Ureter (tissue), 1 donor: ENCODE measurements at regions not wholly inside any gene's neighbourhood (a gene's known extent, or its start where the extent isn't known, plus 50 kb on each side); places are given as distances from the start of the nearest gene placed in this dataset.
"Not testable (repeated sequence)": the region's sequence is repeated elsewhere in the genome, so short reads cannot be mapped to it uniquely, and the experiment has no call there.

ENCODE experiments used
- DNase-seq: peaks from one replicate; pipeline ENCODE4 v3.0.0-alpha.2; 2020; ENCODE audit warnings: low spot score
- donor health status: DM: yes; HTN: yes; CAD: no.

DNA sequence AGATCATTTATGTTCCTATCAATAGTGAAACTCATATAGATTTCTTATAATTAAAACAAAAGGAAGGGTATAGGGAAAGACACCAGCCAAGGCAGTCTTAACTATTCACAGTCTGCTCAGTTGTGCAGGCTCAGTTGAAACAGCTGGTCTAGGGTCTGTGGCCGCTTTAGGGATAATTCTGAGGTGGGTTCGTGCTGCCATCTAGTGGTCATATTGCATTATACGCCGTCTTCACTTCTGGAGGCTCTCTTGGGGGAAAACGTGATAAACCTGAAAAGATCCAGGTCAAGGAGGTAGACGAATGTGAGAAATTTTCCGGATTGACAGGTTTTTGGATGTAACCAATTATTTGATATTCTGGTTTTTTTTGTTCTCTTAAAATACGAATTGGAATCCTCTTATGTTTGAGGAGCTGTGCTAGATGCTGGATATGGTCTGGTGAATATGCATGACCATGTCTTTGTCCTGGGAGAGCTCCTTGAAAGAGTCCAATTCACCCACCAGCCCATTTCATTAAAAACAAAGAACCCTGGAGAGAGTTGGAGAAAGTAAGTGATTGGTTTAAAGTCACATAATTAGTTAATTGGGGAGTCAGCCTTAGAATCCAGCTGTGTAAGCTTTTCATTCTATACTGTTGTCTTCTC lies 492.4 kb downstream of the PLCL1 start:
- DNase-seq = peak; percentile 50

DNA sequence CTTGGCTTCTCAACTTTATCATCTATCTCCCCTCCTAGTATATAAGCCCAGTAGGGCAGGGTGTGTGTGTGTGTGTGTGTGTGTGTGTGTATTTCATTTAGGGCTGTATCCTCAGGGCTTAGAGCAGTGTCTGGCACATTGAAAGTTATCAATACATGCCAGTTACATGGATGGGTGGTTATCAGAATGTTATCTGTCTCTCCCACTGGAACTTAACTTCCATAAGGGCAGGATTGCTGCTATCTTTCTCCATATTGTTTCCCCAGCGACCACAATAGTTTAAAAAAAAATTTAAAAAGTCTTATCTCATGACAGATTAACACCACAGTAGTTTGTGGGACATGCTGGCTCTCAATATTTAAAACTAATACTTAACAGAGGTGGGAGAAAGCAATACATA lies 488.9 kb downstream of the PLCL1 start:
- DNase-seq = no peak

GRCh38 chr2:198289811-198290210 lies 485.4 kb downstream of the PLCL1 start:
- DNase-seq = no peak

DNA sequence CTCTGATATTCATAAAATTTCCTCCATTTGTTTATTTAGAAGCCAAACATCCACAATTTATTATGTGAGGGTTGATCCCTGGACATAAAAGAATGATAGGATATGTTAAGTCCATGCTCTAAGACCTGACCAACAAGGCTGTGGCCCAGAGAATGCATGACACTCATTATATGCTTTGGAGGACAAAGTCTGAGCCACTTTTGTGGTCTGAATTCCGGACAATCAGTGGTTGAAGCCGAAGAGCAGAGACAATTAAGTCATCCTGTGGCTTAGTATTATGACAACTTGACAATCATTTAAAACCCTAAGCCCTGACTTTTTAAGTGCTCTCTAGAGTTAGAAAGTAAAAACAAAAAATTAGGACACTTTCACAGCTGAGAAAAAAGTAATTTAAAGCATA lies 483.3 kb downstream of the PLCL1 start:
- DNase-seq = no peak

- DNase-seq = no peak
Measured at GRCh38 chr2:198285216-198285615, 480.8 kb downstream of the PLCL1 start.

DNA sequence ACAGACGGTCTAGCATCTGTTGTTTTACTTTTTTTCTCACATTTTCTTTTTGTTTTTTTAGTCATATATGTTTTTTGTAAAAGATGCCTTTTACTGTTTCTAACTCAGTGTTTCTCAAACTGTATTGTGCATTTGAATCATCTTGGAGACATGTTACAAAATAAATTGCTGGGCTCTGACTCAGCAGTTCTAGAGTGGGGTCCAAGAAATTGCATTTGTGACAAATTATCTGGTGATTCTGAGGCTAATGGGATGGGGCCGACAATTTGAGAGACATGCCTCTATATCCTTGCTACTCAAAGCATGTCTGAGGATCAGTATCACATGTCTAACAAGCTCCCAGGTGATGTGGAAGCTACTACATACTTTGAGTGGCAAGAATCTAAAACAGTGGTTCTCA lies 478.8 kb downstream of the PLCL1 start:
- DNase-seq = no peak

DNA sequence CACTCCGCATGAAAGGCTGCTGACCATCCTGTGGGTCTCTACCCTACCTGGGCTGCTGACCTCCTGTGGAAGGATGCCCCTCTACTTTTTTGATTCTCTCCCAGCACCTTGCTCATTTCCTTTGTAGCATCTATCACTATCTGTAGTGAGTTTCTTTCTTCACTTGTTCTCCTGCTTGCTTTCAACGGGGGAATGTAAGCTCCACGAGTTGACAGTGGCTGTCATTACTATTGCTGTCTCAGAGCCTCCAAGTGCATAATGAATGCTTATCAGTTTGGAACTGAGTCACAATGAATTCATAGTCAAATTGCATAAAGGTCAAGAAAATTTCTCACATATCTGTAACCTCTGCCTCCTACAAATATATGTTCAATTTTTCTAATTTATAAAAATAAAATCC lies 477.7 kb downstream of the PLCL1 start:
- no peak for DNase-seq

DNA sequence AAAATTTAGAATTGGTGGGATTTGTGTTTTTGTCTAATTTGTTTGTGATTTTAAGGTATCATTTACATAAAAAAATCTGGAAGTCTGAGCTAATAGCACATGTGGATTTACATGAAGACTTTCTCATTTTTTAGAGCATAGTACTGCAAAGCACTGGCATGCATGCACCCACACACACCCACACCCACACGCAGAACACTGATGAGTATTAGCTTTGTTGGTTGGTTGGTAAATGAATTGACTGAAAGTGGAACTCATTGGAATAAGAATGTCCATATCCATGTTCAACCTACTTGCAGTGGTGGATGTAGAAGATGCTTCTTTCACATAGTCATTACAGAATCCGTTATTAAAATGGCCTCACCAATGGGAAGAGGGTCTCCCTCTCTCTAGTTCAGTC lies 475.8 kb downstream of the PLCL1 start:
- DNase-seq = no peak

DNA sequence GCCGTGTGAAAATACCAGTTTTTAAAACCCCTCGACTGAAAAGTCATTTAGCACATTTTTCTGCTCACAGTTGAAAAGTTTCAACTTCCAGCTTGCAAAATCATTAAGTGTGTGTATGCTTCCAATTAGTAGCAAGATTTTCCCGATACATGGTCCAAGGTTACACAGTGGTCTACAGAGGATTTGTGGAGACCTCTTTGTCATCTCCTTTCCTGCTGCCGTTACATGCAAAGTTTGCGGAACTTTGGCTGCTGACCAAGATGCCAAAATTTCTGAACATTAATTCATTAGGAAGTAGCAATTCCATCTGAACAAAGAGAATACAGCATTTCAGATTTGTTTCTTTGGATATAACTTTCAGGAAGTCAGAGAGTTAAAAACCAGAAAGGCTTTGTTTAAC lies 474.6 kb downstream of the PLCL1 start:
- no peak for DNase-seq

- no peak for DNase-seq
Measured at GRCh38 chr2:198277181-198277580, 472.8 kb downstream of the PLCL1 start.

GRCh38 chr2:198273660-198274059 lies 469.3 kb downstream of the PLCL1 start:
- no peak for DNase-seq

DNA sequence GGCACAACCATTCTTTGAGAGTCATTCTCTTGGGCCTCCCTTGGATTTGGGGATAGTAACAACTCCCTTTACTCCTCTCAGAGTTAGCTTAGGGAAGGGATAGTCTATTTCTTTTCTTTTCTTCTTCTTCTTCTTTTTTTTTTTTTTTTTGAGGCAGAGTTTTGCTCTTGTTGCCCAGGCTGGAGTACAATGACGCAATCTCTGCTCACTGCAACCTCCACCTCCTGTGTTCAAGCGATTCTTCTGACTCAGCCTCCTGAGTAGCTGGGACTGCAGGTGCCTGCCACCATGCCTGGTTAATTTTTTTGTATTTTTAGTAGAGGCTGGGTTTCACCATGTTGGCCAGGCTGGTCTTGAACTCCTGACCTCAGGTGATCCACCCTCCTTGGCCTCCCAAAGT lies 465.8 kb downstream of the PLCL1 start:
- not testable (repeated sequence) for DNase-seq

DNA sequence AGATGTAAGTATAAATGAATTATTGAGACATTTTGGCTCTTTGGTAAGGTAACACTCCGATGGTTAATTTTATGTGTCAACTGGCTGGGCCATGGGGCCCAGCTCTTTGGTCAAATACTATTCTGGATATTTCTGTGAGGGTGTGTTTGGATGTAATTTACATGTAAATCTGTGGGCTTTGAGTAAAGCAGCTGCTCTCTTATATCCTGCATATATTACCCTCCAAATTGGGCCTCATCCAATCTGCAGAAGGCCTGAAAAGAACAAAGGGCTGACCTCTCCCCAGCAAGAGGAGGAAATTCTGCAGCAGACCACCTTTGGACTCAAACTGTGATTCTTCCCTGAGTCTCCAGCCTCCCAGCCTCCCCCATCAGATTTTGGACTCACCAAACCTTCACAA lies 464.1 kb downstream of the PLCL1 start:
- DNase-seq = no peak

- no peak for DNase-seq
Measured at GRCh38 chr2:198259496-198259895, 455.1 kb downstream of the PLCL1 start.

DNA sequence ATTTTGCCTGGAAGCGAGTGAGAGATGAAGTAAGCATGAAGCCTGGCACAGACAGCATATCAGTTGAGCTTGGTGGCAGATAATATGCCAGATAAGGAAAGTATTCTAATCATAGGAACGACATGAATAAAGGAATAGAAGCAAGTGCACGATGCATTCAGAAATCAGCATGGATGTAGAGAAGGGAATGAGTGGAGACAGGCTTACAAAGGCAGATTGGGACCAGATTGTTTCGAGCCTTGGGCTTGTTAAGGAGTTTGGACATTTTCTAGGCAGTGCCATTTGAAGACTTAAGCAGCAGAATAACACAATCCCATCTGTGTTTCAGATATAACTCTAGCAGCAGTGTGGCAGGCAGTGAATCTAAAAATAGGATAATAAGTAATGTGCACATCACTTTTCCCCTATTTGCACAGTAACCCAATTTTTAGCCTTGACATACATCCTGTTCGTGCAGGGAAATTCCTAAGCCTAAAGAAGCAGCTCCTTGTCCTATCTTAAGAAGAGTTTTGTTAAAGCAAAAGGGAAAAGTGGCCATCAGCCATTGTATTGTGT lies 450.2 kb downstream of the PLCL1 start:
- no peak for DNase-seq

DNA sequence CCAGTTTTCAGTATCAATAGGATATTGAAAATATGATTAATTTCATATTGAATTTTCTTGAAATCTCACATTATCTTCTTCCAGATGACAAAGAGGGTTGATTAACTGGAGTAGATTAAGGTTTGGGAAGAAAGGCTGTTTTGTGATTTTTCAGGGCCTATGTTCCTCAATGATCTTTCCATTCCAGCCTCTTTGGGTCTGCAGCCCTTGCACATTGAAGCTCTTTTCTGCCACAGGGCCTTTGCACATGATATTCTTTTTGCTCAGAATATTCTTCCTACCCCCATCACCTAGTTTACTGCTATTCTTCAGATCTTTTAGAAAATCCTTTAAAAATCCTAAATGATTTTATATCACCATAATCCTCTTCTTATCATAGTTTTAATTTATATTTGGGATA lies 449.6 kb downstream of the PLCL1 start:
- DNase-seq = no peak

- no peak for DNase-seq
Measured at GRCh38 chr2:198252472-198252871, 448.1 kb downstream of the PLCL1 start.

GRCh38 chr2:198242093-198242492 lies 437.7 kb downstream of the PLCL1 start:
- DNase-seq = no peak

- no peak for DNase-seq
Measured at GRCh38 chr2:198238429-198238828, 434.0 kb downstream of the PLCL1 start.

DNA sequence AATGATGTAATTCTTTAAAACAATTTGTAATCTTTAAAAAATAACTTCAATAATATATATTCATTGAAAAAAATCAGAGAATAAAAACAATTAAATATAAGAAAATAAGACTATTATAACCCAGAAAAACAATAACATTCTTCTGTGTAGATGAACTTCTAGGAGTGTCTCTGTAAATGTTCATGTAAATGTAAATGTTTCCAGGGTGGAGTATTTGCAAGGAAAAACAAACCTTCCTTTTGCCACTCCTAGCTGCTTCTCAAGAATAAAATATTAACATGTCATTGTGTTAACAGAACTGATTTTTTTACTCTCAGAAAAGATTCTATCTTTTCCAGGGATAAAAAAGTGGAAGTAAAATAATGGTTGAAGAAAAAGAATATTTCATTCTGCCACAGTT lies 431.9 kb downstream of the PLCL1 start:
- DNase-seq = no peak

DNA sequence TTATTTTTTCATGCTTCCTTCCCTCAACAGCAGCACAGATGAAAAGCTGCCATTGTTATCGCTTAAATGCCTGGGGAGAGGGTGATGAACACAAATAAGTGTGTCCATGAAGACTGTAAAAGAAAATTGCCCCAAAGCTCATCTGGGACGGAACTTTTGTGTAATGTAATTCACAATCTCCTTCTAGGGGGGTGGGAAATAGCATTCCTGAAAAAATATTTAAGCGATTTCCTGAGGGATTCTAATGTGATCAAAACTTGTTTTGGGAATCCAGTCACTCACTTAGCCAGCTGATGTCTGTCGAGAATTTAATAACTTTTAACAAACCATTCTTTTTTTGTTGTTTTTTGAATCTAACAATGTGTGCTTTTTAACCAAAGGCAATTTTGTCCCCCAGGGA lies 427.9 kb downstream of the PLCL1 start:
- DNase-seq = no peak

GRCh38 chr2:198231562-198231961 lies 427.2 kb downstream of the PLCL1 start:
- no peak for DNase-seq

DNA sequence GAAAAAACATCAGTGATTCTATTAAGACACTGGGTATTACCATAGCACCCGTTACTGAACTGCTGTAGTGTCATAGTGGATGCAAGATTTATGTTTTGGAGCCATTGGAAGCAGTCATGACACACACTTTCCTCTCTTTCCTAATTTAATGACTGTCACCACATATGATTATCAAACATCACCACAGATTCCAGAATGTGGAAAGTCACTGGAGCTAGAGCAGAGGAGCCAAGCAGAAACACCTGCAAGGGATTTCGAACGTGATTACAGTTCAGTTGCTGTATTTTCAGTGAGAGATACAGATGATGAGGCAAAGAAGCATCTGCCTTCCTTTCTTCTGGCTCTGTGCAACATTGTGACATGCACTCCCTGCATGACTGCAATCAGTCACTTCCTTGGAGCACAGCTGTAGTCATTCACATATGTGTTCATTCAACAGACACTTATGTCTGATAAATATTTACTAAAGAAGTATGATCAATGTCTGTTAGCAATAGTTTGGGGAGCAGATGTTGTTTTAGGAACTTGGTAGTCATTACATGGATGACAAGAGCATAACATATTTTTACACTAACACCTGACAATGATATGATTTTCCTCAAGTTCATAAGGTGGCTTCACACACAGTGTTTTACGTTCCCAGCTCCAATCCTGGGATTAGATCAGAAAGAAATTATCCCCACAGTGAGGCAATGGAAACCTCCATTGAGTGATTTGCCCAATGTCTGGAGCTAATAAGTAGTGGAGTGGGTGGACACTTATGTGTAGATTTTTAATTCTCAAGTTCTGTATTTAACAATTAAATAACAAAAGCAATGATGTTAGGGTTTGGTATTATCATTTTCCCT lies 416.6 kb downstream of the PLCL1 start:
- DNase-seq = no peak
